ENCODE measurements at regions not wholly inside any gene's neighbourhood (a gene's known extent, or its start where the extent isn't known, plus 50 kb on each side); places are given as distances from the start of the nearest gene placed in this dataset.

DNA sequence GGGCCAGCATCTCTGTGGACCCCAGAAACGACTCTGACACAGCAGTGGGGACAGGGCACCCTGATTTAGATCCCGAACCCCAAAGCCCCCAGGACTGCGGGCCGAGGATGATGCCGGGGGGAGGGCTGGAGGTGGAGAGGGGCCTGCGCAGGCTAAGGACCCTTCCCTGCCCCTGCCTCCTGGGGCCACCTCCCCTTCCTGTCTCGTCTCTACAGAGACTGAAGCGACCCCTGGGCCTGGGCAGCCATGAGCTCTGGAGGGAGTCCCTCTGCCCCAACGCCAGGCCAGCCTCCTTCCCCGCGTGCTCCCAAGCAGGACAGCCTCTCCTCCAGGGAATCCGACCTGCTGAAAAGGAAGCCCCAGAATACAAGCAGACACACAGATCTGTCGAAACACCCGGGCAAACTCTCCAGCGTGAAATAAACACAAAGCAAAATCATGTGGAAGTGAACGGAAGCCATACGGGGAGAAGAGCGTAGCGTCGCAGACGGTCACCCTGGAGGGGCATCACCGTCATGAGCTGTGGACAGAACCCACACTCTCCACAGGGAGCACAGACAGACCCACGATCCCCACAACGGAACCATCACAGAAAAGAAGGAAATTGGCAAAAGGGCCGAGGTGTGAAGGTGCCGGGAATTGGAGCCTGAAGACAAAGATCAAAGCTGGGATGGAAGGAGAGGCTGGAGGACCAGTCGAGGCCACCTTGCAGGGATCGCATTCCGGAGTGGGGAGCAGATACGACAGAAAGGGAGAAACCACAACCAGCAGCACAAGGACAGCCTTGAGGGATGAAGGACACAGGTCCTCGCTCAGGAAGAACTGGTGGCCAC, 51.0 kb upstream of the CTDP1 start:
- no peak for DNase-seq (ENCODE audit: low read depth, low spot score)
- Histone ChIP-seq H3K9me3 (ENCODE audit: control insufficient read depth, insufficient read depth, low read length) (no peaks in the 10 kb centered on the region), H3K27me3 (ENCODE audit: control insufficient read depth, insufficient read depth, low read length) (no peaks in the 10 kb centered on the region), H3K36me3 (ENCODE audit: control insufficient read depth, insufficient read depth, low read length) (no peaks in the 10 kb centered on the region), H3K27ac (ENCODE audit: low read length) (no peak overlapping the region), H3K4me3 (ENCODE audit: low read length) (no peak overlapping the region), H3K4me1 (ENCODE audit: control insufficient read depth, insufficient read depth, low read length) (no peaks in the 10 kb centered on the region)
- no CpG with 5 or more reads among the region's 31 CpGs for WGBS (ENCODE audit: insufficient coverage, insufficient read length)

DNA sequence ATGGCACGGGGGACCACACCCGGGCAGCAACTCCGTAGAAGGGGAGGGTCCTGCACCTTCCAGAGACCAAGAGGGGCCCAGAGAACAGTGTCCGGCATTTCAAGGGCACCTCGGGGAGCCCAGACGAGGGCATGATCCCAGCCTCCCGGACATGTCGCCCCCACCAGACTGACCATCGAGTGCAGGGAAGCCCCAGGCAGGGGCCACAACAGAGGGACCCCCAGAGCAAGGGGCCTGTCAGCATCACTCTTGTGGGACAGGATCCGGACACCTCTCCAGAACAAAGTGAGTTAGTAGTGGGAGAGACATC, 50.4 kb upstream of the CTDP1 start:
- Histone ChIP-seq H3K27ac (ENCODE audit: low read length) (no peak overlapping the region), H3K27me3 (ENCODE audit: control insufficient read depth, insufficient read depth, low read length) (no peaks in the 10 kb centered on the region), H3K36me3 (ENCODE audit: control insufficient read depth, insufficient read depth, low read length) (no peaks in the 10 kb centered on the region), H3K9me3 (ENCODE audit: control insufficient read depth, insufficient read depth, low read length) (no peaks in the 10 kb centered on the region), H3K4me1 (ENCODE audit: control insufficient read depth, insufficient read depth, low read length) (no peaks in the 10 kb centered on the region), H3K4me3 (ENCODE audit: low read length) (no peak overlapping the region)
- DNase-seq (ENCODE audit: low read depth, low spot score) = no peak
- no CpG with 5 or more reads among the region's 10 CpGs for WGBS (ENCODE audit: insufficient coverage, insufficient read length)

DNA sequence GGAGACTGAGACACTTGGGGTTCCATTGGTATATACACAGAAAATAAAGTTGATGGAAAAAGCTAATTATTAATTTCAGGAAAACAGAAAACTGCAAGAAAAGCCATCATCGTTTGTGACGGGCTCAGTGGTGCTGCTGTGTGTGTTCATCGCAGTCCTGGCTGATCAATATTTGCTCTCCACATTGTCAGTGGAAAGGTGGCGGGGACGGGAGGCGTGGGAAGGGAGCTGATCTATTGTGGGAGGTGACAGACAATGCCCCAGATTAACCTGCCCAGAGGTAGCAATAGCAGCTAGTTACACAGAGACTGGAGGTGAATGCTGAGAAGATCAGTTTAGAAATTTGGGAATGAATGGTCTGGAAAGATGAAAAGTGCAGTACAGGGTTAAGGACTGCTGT, 50.0 kb upstream of the CTDP1 start:
- no peak for DNase-seq (ENCODE audit: low read depth, low spot score)
- Histone ChIP-seq H3K36me3 (ENCODE audit: control insufficient read depth, insufficient read depth, low read length) (no peaks in the 10 kb centered on the region), H3K27me3 (ENCODE audit: control insufficient read depth, insufficient read depth, low read length) (no peaks in the 10 kb centered on the region), H3K4me3 (ENCODE audit: low read length) (no peak overlapping the region), H3K9me3 (ENCODE audit: control insufficient read depth, insufficient read depth, low read length) (no peaks in the 10 kb centered on the region), H3K27ac (ENCODE audit: low read length) (no peak overlapping the region), H3K4me1 (ENCODE audit: control insufficient read depth, insufficient read depth, low read length) (no peaks in the 10 kb centered on the region)
- no CpG with 5 or more reads among the region's 6 CpGs for WGBS (ENCODE audit: insufficient coverage, insufficient read length)

Measured in iPS DF 6.9 (cell line).